Gastroesophageal sphincter (tissue), 3 donors: ENCODE measurements at regions not wholly inside any gene's neighbourhood (a gene's known extent, or its start where the extent isn't known, plus 50 kb on each side); places are given as distances from the start of the nearest gene placed in this dataset.

Source experiments
- POLR2A ChIP-seq, 2 donors: fragments of 450-650 bp; IDR thresholded peaks; one replicate each; pipeline ENCODE4 v1.6.1; 2017; ENCODE audit warnings: antibody characterized with exemption in 2 of 2, mild to moderate bottlenecking in 2 of 2, moderate library complexity in 1 of 2
- POLR2AphosphoS5 ChIP-seq: sonication (generic); formaldehyde crosslinking; IDR thresholded peaks from one replicate; pipeline ENCODE4 v1.6.1; 2017; ENCODE audit warnings: antibody characterized with exemption
- TF ChIP-seq, protein P1 (sequence below), 4 experiments: fragments of 200-600 bp in 2 of 4; fragments of 450-650 bp in 2 of 4; sonication (generic) in 1 of 4; IDR thresholded peaks; one replicate each; pipeline ENCODE4 v1.5.1; 2017 to 2019; ENCODE audit warnings: antibody characterized with exemption in 4 of 4, mild to moderate bottlenecking in 2 of 4, moderate library complexity in 2 of 4

DNA sequence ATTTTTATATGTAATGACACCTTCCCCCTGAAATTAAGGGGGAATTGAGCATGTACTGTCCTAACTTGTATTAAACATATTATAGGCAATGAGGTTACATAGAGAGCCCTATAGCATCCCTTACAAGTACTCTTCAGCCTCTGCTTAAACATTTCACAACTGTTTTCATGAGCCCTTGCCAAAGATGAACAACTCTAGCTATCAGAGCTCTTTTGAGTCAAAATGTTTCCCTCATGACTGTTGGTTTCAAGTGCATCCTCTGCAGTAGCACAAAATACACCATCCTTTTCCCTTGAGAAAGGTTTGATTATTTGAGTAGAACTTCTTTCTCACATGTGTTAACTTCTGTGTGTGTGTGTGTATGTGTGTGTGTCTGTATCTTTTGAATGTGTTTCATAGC is 1157.6 kb upstream of the CELF2 start:
- no peak for TF ChIP-seq POLR2AphosphoS5
- no peak for TF ChIP-seq POLR2A (IDR thresholded peaks at IDR 0.05)
- TF ChIP-seq, protein P1, sequence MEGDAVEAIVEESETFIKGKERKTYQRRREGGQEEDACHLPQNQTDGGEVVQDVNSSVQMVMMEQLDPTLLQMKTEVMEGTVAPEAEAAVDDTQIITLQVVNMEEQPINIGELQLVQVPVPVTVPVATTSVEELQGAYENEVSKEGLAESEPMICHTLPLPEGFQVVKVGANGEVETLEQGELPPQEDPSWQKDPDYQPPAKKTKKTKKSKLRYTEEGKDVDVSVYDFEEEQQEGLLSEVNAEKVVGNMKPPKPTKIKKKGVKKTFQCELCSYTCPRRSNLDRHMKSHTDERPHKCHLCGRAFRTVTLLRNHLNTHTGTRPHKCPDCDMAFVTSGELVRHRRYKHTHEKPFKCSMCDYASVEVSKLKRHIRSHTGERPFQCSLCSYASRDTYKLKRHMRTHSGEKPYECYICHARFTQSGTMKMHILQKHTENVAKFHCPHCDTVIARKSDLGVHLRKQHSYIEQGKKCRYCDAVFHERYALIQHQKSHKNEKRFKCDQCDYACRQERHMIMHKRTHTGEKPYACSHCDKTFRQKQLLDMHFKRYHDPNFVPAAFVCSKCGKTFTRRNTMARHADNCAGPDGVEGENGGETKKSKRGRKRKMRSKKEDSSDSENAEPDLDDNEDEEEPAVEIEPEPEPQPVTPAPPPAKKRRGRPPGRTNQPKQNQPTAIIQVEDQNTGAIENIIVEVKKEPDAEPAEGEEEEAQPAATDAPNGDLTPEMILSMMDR (IDR thresholded peaks at IDR 0.05), result no peak
